ENCODE measurements at regions not wholly inside any gene's neighbourhood (a gene's known extent, or its start where the extent isn't known, plus 50 kb on each side); places are given as distances from the start of the nearest gene placed in this dataset.
A peak's percentile ranks its signal among the peaks of the same experiment; 100 is the strongest.
"Not testable (repeated sequence)": the region's sequence is repeated elsewhere in the genome, so short reads cannot be mapped to it uniquely, and the experiment has no call there.

DNA sequence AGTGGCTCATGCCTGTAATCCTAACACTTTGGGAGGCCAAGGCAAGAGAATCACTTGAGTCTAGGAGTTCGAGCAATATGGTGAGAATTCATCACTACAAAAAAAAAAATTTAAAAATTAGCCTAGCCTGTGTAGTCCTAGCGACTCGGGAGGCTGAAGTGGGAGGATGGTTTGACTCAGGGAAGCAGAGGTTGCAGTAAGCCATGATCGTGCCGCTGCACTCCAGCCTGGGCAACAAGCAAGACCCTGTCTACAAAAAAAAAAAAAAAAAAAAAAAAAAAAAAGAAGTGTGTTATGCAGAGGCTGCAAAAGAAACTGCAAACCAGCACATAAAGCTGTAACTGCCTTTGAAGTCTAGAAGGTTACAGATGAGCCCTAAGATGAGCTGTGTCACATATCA, 116.9 kb upstream of the SLC1A3 start:
- no peak for DNase-seq

DNA sequence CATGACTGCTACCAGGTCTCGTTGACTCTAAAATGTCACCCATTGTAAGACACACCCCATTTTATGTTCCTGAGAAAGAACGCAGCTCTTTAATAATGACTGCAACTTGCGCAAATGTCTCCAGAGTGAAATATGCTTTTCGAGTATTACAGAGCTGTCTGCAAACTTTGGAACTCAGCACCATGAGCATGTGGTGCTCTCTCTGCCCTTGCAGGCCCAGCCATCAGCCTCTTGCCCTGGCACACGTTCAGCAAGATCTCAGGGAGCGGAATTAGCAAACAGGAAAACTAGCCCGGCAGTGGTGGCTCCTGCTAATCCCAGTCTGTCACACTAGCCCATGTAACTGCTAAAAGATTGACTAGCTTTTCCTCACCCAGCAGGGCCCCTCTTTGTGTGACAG, 114.5 kb upstream of the SLC1A3 start:
- DNase-seq = no peak

DNA sequence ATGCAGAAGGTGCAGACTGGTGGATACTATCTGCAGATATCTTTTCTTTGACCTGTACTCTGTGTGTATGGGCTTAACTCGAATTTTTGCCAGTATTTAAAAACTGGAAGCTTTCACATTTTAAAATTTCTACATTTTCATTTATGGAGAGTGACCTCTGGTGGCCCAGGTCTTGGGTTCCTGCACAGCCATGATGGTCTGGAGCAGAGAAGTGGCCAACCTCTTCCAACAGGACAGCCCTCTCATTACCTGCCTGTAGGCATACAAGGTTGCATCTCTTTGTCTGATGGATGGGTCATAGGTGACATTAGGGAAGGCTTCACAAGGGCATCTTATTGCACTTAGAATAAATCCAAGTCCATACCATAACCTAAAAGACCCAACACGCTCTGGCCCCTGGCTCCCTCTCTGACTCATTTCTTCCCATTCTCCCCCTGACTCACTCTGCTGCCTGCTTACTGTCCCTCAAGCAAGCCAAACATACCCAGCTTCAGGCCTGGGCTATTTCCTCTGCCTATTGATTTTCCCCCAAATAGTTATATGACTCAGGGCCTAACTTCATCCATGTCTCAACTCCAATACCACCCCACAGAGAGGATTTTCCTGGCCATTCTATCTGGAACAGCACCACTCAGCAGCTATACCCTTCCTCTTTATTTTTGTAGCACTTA, 113.3 kb upstream of the SLC1A3 start:
- DNase-seq = no peak

DNA sequence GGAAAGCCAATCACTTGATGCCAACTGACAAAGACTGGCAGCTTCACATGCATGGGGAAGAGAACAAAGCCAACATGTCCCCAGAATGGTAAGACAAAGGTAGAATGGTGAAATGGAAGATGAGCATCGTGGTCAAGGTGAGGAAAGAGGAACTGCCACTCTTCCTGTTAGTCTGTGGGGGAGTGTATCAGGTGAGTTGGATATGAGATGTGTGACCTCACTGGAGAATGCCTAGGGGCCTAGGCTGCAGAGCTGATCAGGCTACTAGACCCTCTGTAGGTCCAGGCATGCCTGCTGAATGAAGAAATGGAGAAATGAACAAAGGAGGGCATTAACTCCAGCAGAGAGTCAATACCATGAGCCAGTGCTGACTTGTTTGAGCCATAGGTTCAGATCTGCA, 112.4 kb upstream of the SLC1A3 start:
- no peak for DNase-seq

DNA sequence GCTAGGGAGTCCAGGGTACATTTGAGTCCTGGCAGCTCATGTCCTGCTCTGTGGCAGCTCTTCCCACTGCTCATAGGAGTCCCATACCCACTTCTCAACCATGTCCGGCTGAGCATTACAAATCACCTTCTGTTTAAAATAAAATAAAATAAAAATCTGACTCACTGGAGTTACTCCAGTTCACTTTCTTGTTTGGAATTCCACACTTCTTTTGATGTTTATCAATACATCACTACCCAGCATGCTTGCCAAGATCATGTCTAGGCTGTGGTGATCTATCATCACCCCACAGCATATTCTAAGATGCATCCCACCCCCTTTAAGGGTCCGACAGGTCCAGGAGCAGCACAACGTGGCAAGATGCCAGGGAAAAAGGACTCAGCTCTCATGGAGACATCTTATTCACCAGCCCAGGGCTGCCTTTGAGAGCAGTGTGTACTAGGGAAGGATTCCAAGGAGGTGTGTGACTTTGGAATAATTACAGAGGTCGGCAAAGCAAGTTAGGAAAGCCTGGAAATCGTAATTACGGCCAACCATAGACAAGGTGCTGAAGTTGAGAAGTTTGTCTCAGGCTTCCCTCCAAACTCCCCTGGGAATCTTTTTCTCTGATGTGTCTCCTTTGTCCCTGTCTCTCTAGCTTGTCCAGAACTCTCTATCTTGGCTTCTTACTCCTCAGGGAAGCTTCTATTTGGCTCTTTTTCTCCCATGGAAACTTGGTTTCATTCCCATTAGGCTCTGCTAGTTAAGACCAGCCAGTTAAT, 111.4 kb upstream of the SLC1A3 start:
- no peak for DNase-seq

DNA sequence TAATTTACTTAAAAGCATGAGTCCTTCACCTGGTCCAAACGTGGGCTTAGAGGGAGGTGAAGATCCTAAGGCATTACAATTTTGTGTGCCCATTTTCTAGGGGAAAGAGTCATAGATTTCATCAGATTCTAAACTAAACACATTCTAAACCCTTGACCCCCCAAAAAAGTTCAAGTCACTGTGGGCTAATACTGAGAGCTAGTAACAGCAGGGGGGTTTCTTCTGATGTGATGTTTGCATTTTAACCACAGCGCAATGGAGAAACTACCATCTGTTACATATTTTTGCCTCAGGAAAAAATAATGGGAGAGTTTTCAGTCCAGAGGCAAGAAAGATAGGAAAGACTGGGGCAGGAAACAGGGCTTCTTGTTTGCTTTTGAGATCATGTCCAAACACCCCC, 110.8 kb upstream of the SLC1A3 start:
- no peak for DNase-seq

DNA sequence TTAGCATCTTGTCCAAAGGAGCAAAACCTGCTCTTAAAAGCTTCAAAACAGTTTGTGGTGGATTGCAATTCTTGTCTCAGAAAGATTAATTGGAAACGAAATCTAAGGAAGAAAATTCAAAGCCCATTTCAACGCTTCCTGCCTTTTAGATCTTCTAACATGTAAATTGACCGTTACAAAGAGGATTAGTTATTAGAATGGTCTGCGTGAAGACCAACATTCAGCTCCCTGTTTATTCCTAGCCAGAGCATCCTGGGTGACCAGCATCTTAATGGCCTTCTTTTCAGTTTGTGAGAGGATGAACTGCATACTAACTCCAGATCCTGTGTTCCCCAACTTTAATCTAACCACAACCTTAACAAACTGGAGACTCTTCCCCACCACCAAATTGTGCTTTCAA, 109.9 kb upstream of the SLC1A3 start:
- no peak for DNase-seq

DNA sequence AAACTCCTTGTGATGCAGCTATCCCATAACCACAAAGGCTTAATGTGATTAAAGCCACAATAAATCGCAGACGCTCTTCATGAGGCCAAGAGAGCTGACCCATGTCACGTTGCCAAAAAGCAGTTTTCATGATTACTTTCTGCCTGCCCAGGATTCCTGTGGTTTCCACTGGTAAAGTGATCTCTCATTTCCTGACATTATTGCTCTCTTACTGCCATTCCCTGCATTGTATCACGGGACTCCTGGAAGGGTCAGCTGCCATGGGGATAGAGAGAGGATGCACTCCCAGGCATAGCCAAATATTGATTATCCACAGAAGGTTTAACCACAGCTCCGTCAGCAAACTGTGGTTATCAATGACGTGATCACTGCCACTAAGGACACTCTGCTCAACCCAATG, 103.8 kb upstream of the SLC1A3 start:
- DNase-seq = no peak

DNA sequence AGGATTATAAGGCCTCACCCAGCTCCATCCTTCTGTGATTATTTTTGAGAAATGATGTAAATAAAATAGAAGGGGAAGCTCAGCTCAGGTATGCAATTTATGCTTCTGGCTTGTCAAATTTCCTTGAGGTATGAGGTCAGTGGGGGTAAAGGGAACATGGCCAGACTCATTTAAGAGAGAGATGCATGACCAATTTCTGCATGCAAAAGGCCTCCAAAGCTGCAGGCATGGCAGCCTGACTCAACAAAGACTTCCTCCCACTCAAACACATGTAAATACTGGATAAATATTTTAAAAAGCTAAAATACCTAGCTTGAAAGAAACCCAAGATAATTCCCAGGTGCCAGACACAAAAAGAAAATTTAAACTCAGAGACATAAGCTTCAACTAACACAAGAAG, 101.4 kb upstream of the SLC1A3 start:
- no peak for DNase-seq

DNA sequence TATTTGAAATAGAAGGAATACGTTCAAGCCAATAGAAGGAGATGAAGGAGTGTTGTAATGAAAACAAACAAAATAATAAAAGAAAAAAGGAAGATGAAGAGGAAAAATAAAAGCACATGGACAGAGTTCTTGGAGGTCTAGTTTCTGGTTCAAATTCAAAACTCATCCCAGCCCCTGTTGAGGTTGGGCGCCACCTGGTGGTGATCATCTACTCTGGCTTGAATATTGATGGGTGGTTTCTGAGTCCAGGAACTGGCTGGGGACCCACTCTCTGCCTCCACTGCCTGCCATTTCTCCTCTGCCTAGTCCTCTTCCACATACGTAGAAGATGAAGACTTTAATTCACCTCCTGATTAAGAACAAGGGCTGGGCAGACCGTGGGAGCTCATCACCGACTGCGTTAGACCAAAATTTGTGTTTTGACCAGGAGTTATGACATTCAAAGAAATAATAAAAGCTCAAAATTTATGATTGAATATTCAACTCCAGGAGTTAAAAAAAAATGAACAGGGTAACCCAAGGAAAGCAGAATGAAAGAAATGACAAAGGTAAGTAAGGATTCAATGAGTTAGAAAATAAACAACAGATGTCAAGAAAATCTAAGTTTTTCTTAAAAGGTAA, 99.0 kb upstream of the SLC1A3 start:
- peak; percentile 53 to 86 for DNase-seq

DNA sequence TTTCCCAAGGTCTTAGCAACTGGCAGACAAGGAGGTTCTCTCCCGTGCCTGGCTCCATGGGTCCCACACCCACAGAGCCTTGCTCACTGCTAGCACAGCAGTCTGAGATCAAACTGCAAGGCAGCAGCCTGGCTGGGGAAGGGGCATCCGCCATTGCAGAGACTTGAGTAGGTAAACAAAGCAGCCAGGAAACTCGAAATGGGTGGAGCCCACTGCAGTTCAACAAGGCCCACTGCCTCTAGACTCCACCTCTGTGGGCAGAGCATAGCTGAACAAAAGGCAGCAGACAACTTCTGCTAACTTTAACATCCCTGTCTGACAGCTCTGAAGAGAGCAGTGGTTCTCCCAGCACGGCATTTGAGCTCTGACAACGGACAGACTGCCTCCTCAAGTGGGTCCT, 98.1 kb upstream of the SLC1A3 start:
- not testable (repeated sequence) for DNase-seq

DNA sequence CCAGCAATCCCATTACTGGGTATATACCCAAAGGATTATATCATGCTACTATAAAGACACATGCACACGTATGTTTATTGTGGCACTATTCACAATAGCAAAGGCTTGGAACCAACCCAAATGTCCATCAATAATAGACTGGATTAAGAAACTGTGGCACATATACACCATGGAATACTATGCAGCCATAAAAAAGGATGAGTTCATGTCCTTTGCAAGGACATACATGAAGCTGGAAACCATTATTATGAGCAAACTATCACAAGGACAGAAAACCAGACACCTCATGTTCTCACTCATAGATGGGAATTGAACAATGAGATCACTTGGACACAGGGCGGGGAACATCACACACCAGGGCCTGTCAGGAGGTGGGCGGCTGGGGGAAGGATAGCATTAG, 92.8 kb upstream of the SLC1A3 start:
- DNase-seq = not testable (repeated sequence)

DNA sequence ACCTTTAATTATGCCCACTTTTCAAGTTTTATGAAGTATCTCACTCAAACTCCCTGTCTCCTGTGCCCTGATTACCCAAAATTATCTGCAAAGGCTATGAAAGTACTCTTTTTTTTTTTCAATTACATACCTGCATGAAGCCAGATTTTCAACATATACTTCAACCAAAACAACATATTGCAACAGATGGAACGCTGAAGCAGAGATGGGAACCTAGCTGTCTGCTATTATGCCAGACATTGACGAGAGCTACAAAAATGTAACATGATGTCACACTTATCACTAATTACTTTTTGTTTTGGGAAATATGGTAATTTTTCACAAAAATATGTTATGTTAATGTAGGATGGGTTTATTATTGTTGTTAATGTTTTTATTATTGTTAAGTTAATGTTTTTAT, 86.5 kb upstream of the SLC1A3 start:
- DNase-seq = no peak

DNA sequence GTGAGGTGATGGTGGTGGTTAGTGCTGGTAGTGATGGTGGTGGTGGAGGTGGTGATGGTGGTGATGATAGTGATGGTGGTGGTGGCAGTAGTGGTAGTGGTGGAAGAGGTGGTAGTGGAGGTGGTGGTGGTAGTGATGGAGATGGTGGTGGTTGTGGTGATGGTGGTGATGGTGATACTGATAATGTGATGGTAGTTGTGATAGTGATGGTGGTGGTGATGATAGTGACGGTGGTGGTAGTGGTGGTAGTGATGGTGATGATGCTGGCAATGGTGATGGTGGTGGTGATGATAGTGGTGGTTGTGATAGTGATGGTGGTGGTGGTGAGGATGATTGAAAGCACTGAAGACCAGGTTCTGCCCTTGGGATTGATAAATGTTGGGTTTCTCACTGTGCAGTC, 85.2 kb upstream of the SLC1A3 start:
- no peak for DNase-seq

DNA sequence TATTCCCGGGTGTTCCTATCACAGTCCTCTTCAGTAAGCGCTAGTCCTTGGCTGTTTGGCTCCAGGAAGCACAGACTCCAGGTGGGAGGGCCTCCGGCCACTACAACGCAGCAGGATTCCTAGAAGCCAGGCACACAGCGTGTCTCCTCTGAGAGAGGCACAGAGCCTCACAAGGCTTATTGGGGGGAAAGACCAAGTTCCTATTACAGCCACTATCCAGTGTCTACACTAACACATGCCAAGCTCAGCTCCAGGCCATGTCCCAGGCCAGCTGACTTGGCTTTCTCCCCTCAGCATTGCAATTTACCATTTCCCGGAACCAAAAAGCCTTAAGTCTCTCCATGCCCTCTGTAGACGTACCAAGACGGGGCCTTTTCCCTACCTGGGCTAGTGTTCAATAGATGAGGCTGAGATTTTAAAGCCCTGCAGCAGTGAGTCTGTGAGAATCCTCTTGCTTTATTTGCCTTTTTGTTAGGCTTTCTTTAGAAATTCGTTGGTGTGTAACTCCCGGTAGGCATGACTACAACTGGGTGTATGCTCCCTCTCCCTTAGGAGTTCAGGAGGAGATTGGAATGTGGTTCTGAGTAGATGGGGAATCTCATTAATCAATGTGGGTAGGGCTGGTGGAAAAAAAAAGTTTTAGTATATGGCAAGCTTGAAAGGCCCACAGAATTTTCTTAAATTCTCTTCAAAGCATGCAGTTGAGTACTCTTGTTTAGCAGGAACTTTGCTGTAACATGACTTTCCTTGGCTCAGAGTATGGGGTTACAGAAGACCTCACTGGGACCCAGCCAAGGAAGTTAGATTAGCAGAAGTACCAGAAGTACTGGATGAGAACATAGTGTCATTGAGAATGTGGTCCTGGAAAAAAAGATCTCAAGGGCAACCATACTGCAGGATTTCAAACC, 84.3 kb upstream of the SLC1A3 start:
- no peak for DNase-seq

DNA sequence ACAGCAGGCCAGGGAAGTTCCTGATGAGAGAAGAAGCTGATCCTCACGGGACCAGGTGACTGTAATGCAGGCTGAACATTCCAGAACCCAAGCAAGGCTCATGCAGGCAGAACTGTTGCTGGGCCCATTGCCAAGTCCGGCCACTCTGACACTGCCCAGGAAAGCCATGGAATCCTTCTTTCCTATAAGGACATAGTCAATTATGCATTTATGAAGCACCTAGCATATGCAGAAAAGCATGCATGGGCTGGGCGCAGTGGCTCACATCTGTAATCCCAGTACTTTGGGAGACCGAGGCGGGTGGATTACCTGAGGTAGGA, 83.7 kb upstream of the SLC1A3 start:
- DNase-seq = no peak

DNA sequence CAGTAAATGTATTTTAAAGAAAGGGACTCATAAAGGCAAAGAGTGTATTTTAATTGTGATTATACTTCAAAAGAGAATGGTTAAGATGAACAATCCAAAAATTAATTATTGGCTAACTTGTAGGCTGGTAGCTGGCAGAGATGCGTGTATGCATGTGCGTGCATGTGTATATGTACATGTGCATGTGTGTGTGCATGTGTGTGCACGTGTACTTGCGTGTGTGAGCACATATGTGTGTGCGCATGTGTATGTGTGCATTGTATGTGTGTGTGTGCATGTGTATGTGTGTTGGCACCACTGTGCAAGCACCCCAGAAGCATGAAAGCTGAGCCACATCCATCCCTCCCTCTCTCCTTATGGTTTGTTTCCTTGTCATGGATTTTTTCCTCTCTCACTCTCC, 83.0 kb upstream of the SLC1A3 start:
- DNase-seq = no peak

DNA sequence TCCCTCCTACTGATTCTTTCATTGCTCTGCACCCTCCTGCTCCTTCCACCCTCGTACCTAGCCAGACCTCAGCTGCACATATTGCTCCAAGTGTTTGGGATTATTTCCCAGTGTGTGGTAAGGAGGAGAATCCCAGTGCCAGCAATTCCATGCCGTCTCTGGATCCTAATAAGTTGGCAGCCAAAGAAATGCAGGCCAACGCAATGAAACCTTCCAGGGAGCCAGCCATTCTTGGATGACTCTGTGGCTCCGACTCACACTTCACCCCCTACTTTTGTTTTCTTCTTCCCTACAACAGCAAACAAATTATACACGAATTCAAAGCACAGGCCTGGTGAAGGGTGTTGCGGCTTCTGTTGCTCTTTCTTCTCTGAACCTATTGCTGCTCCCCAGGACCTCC, 82.5 kb upstream of the SLC1A3 start:
- DNase-seq = no peak

DNA sequence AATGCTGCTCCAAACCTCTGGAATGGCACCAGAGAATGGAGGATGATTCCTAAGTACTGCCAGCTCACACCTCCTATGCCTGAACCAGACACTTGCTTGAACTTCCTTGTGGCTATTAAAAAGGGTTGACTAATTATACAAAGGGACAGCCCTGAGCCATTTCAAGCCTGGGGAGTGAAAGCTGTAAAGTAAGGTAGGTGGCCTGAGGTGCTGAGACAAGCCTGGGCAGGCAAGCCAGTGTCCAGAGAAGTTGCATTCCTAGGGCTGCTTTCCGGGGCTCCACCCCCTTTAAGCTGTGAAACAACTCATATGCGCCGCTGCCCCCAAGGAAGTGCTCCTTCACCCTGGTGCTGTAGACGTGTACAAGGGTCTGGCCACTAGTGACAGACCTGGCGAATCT, 79.9 kb upstream of the SLC1A3 start:
- no peak for DNase-seq

DNA sequence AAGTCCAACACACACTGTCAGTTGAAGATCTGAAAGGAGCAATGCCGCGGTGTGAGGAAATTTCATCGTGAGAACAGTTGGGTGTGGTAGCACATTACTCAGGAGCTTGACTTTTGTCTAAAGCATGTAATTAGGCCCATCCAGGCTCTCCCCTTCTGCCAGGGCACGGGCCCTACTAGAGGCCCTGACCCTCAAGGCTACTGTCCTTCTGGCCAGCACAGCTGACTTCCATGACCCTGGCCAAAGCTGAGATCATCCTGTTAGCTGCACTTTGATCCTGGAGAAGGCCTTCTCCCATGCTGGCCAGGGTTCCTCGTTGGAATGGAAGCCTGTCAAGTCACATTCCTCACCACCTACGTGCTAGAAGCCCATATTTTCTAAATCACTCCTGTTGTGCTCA, 77.8 kb upstream of the SLC1A3 start:
- DNase-seq = no peak

DNA sequence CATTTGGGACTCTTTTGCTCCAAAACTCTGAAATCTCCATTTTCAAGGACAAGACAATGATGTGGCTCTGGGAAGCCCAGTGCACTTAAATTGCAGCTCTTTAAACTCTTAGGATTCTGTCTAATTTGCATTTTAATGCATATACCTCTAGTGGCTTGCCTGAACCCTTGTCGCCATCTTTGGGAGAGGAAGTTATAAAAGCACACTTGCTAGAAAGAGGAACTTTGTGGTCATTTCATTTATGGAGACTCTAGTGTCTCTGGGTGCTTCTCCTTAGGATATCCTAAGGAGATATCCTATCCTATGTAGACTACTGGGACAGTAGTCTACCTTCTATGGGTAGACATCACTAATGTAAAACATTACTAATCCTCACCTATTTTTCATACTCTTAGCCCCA, 77.3 kb upstream of the SLC1A3 start:
- peak; percentile 94 to 95 for DNase-seq

DNA sequence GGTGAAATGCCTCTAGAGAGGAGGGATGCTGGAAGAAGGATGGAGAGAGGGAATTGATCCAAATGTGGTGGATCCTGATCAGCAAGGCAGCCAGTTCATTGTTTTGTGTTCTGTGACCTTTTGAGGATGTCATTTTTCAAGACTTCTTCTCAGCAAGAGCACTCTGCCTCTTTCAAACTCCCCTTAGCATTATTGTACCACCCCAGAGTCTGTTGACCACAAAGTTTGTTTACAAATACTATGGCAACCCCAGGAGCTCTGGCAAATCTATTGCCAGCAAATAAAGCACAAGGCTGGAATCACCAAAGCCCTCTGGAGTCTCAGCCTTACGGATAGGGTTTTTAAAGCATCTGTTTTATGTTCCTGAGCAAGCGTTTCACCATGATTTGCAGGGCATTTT, 76.2 kb upstream of the SLC1A3 start:
- no peak for DNase-seq

DNA sequence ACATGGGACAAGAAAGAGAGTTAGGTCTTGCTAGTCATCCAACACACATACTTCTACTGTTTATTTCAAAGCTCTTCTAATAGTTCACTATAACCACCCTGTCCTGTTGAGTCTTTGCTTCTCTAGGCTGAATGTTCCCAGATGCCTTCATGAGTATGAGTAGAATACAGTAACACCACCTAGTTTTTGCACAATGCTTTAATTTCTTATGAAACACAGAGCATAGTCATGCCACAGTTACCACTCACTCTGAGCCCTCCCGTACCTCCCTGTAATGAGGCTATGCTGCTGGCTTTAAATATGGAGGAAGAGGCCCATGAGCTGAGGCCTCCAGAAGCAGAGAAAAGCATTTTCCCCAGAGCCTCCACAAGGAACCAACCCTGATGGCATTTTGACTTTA, 75.0 kb upstream of the SLC1A3 start:
- no peak for DNase-seq

DNA sequence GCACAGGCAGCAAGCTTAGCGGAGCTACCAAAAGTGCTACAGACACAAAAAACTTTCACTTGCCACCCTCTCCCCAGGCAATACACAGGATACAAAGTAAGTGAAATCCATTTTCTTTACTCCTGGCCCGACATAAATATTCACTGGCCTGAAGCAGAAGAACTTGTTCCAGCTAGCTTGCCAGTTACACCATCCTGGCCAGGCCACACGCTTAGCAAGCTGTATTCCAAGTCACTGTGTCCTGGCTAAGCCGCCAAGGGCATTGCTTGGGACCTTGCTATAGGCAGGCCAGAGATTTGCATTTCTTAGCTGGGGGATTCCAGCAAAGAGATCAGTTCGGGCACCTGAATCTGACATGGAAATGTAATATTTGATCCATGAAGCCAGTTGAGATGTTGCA, 71.0 kb upstream of the SLC1A3 start:
- DNase-seq = no peak
